ENCODE measurements at regions not wholly inside any gene's neighbourhood (a gene's known extent, or its start where the extent isn't known, plus 50 kb on each side); places are given as distances from the start of the nearest gene placed in this dataset.
A peak's percentile ranks its signal among the peaks of the same experiment; 100 is the strongest.

GRCh38 chr2:180660881-180661685, 319.3 kb upstream of the UBE2E3 start:
- Histone ChIP-seq H3K4me3 (ENCODE audit: low read depth, low read length) (no peak overlapping the region), H3K36me3 (replicated peaks) (no peaks in the 10 kb centered on the region), H3K27me3 (replicated peaks) (no peaks in the 10 kb centered on the region), H3K27ac (no peak overlapping the region)
- no peak for TF ChIP-seq CTCF (IDR thresholded peaks at IDR 0.05; ENCODE audit: low read depth, low read length, missing control alignments)
- in situ Hi-C loops (cut with HindIII; ENCODE audit: low pct_ligation_motif_present, low sequenced_read_pairs): no loop called here
- DNase-seq: no peak

- in situ Hi-C loops (cut with HindIII; ENCODE audit: low pct_ligation_motif_present, low sequenced_read_pairs): no loop called here
- H3K4me3 ChIP-seq (ENCODE audit: low read depth, low read length): no peak overlapping the region
Measured at GRCh38 chr2:180660207-180660606, 320.2 kb upstream of the UBE2E3 start.

GRCh38 chr2:180657054-180657453, 323.4 kb upstream of the UBE2E3 start:
- no peaks in the 10 kb centered on the region for H3K36me3 ChIP-seq (replicated peaks)
- no peak for TF ChIP-seq CTCF (IDR thresholded peaks at IDR 0.05; ENCODE audit: low read depth, low read length, missing control alignments)
- no peak overlapping the region for H3K4me3 ChIP-seq (ENCODE audit: low read depth, low read length)
- no peaks in the 10 kb centered on the region for H3K27me3 ChIP-seq (replicated peaks)
- H3K27ac ChIP-seq: no peak overlapping the region
- in situ Hi-C loops (cut with HindIII; ENCODE audit: low pct_ligation_motif_present, low sequenced_read_pairs): no loop called here
- peak; percentile 67 for DNase-seq

More at GRCh38 chr2:180660207-180660606, 320.2 kb upstream of the UBE2E3 start:
- H3K27ac ChIP-seq: no peak overlapping the region
- no peak for DNase-seq
- no peaks in the 10 kb centered on the region for H3K36me3 ChIP-seq (replicated peaks)
- H3K27me3 ChIP-seq (replicated peaks): no peaks in the 10 kb centered on the region
- TF ChIP-seq CTCF (IDR thresholded peaks at IDR 0.05; ENCODE audit: low read depth, low read length, missing control alignments): no peak

- in situ Hi-C loops (cut with HindIII; ENCODE audit: low pct_ligation_motif_present, low sequenced_read_pairs): no loop called here
- Histone ChIP-seq H3K36me3 (replicated peaks) (no peaks in the 10 kb centered on the region), H3K27ac (no peak overlapping the region), H3K4me3 (ENCODE audit: low read depth, low read length) (no peak overlapping the region), H3K27me3 (replicated peaks) (no peaks in the 10 kb centered on the region)
- no peak for TF ChIP-seq CTCF (IDR thresholded peaks at IDR 0.05; ENCODE audit: low read depth, low read length, missing control alignments)
- DNase-seq: peak; percentile 25
Measured at GRCh38 chr2:180656455-180656847, 324.0 kb upstream of the UBE2E3 start.

- DNase-seq: no peak
- in situ Hi-C loops (cut with HindIII; ENCODE audit: low pct_ligation_motif_present, low sequenced_read_pairs): no loop called here
- Histone ChIP-seq H3K27ac (no peak overlapping the region), H3K4me3 (ENCODE audit: low read depth, low read length) (no peak overlapping the region), H3K27me3 (replicated peaks) (no peaks in the 10 kb centered on the region), H3K36me3 (replicated peaks) (no peaks in the 10 kb centered on the region)
- TF ChIP-seq CTCF (IDR thresholded peaks at IDR 0.05; ENCODE audit: low read depth, low read length, missing control alignments): peak; percentile 48
Measured at GRCh38 chr2:180655842-180656454, 324.5 kb upstream of the UBE2E3 start.

Measured in brain microvascular endothelial cell (primary cell).